Right atrium auricular region (tissue), 2 donors: ENCODE measurements at regions not wholly inside any gene's neighbourhood (a gene's known extent, or its start where the extent isn't known, plus 50 kb on each side); places are given as distances from the start of the nearest gene placed in this dataset.
"Not testable (repeated sequence)": the region's sequence is repeated elsewhere in the genome, so short reads cannot be mapped to it uniquely, and the experiment has no call there.

ENCODE experiments used
- DNase-seq: peaks from one replicate; pipeline ENCODE4 v3.0.0-alpha.2; 2019; ENCODE audit warnings: low spot score
- H3K27ac ChIP-seq, 2 donors: fragments of 200-600 bp; sonication (generic); 1 replicate in 1 of 2; 2 replicates in 1 of 2; pipeline ENCODE4 v1.5.1; 2016 to 2019
- H3K27me3 ChIP-seq, 2 donors: fragments of 200-600 bp; sonication (generic); one replicate each; pipeline versions ENCODE4 v1.5.1 to v1.6.0; 2017 to 2019
- H3K36me3 ChIP-seq: fragments of 200-600 bp; sonication (generic); one replicate; pipeline ENCODE4 v1.5.1; 2016
- H3K4me1 ChIP-seq, 2 donors: fragments of 200-600 bp; sonication (generic); one replicate each; pipeline versions ENCODE4 v1.5.1 to v1.6.0; 2017 to 2019
- H3K4me3 ChIP-seq, 2 donors: fragments of 200-600 bp; sonication (generic); 1 replicate in 1 of 2; 2 replicates in 1 of 2; pipeline ENCODE4 v1.5.1; 2017 to 2019; ENCODE audit warnings: mild to moderate bottlenecking in 1 of 2, moderate library complexity in 1 of 2
- H3K9me3 ChIP-seq, 2 donors: fragments of 200-600 bp; sonication (generic); one replicate each; pipeline ENCODE4 v1.5.1; 2019
- TF ChIP-seq, protein P1 (sequence below), 2 donors: fragments of 200-600 bp; sonication (generic); IDR thresholded peaks; one replicate each; pipeline ENCODE4 v1.5.1; 2019; ENCODE audit warnings: antibody characterized with exemption in 2 of 2

DNA sequence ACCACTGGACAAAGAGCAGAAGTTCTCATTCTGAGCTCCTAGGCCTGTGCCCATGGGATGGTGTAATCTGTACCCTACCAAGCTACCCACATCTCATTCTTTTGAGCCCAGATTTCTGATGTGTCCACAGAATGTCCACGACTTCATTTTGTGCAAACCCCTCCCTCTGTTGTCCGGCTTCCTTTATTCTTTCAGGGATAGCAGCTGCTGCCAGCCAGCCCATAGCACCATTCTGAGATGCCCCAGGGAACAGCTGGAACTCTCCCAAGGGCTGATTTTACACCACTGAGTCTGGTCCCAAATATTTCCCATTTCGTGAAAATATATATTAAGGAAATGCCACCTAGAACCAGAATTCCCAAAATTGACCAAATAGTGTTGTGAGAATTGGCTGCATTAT is 236.6 kb downstream of the SATB1 start:
- H3K4me3 ChIP-seq: no peak overlapping the region
- TF ChIP-seq, protein P1, sequence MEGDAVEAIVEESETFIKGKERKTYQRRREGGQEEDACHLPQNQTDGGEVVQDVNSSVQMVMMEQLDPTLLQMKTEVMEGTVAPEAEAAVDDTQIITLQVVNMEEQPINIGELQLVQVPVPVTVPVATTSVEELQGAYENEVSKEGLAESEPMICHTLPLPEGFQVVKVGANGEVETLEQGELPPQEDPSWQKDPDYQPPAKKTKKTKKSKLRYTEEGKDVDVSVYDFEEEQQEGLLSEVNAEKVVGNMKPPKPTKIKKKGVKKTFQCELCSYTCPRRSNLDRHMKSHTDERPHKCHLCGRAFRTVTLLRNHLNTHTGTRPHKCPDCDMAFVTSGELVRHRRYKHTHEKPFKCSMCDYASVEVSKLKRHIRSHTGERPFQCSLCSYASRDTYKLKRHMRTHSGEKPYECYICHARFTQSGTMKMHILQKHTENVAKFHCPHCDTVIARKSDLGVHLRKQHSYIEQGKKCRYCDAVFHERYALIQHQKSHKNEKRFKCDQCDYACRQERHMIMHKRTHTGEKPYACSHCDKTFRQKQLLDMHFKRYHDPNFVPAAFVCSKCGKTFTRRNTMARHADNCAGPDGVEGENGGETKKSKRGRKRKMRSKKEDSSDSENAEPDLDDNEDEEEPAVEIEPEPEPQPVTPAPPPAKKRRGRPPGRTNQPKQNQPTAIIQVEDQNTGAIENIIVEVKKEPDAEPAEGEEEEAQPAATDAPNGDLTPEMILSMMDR (IDR thresholded peaks at IDR 0.05): no peak

DNA sequence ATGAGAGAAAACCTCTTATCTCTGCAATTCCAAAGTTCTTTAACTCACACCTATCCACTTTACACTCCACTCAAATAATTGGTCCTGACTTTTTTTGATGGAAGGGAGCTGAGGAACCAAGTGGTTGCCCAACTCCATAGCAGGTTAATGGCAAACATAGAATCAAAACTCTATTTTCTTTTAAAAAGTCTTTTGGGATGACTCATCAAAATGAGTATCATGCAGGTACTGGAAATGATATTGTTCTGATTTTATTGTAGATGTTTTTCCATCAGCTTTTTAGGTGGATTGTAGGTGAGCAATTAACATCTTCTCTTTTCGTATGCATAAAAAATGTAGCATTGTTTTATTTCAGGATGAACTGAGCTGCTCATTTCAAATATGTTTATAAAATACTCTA is 239.5 kb downstream of the SATB1 start:
- H3K27me3 ChIP-seq: no peaks in the 10 kb centered on the region
- TF ChIP-seq, protein P1 (IDR thresholded peaks at IDR 0.05): no peak
- H3K9me3 ChIP-seq: no peaks in the 10 kb centered on the region
- no peaks in the 10 kb centered on the region for H3K36me3 ChIP-seq
- no peak for DNase-seq
- no peaks in the 10 kb centered on the region for H3K4me1 ChIP-seq
- no peak overlapping the region for H3K27ac ChIP-seq
- no peak overlapping the region for H3K4me3 ChIP-seq

More for the DNA sequence above, 236.6 kb downstream of the SATB1 start:
- Histone ChIP-seq H3K9me3 (no peaks in the 10 kb centered on the region), H3K36me3 (no peaks in the 10 kb centered on the region), H3K4me1 (no peaks in the 10 kb centered on the region), H3K27ac (no peak overlapping the region), H3K27me3 (no peaks in the 10 kb centered on the region)
- no peak for DNase-seq

DNA sequence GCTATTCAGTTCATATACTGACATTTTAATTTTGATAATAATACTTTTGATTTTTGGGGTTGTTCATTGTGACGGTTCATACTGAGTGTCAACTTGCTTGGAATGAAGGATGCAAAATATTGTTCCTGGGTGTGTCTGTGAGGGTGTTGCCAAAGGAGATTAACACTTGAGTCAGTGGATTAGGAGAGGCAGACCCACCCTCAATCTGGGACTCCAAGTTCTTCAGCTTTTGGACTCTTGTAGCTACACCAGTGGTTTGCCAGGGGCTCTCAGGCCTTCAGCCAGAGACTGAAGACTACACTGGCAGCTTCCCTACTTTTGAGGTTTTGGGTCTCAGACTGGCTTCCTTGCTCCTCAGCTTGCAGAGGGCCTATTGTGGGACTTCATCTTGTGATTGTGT is 242.2 kb downstream of the SATB1 start:
- H3K36me3 ChIP-seq, DNase-seq, H3K27ac ChIP-seq, H3K27me3 ChIP-seq, H3K4me1 ChIP-seq, H3K9me3 ChIP-seq, H3K4me3 ChIP-seq: not testable (repeated sequence)

DNA sequence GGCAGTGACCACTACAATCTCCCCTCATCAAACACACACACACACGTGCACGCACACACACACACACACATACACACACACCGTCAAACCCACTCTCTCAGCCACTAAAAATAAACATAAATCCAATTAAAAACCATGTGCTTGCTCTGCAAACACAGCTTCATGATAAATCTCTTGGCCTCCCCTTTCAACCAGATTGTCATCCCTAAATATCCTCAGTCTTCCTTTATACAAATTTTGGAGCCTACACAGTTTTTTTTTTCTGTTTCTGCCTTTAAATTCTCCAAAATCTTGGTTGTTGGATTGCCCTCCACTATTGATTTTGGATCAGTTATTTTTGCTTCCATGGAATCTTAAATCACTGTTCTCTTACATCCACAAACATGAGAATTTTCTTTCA is 245.6 kb downstream of the SATB1 start:
- no peak overlapping the region for H3K27ac ChIP-seq
- TF ChIP-seq, protein P1 (IDR thresholded peaks at IDR 0.05): no peak
- no peaks in the 10 kb centered on the region for H3K36me3 ChIP-seq
- H3K9me3 ChIP-seq: no peaks in the 10 kb centered on the region
- H3K4me3 ChIP-seq: no peak overlapping the region
- H3K27me3 ChIP-seq: no peaks in the 10 kb centered on the region
- DNase-seq: no peak
- no peaks in the 10 kb centered on the region for H3K4me1 ChIP-seq

DNA sequence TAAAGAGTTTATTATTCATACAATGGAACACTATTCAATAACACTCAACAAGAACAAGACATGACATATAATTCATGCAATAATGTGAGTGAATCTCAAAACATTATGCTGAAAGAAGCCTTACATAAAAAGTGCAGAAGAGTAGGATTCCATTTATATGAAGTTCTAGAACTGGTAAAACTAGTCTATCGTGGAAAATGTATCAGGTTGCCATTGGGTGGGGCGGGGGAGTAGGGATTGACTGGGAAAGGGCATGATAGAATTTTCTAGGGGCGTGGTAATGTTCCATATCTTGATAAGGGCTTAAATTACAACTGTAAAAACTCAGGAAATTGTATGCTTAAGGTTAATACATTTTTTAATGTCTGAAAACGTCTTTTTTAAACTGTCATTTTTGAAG is 247.9 kb downstream of the SATB1 start:
- DNase-seq: no peak
- no peak overlapping the region for H3K4me3 ChIP-seq
- H3K27ac ChIP-seq: no peak overlapping the region
- TF ChIP-seq, protein P1 (IDR thresholded peaks at IDR 0.05): no peak
- H3K4me1 ChIP-seq: no peaks in the 10 kb centered on the region
- H3K36me3 ChIP-seq: no peaks in the 10 kb centered on the region
- no peaks in the 10 kb centered on the region for H3K27me3 ChIP-seq
- no peaks in the 10 kb centered on the region for H3K9me3 ChIP-seq

DNA sequence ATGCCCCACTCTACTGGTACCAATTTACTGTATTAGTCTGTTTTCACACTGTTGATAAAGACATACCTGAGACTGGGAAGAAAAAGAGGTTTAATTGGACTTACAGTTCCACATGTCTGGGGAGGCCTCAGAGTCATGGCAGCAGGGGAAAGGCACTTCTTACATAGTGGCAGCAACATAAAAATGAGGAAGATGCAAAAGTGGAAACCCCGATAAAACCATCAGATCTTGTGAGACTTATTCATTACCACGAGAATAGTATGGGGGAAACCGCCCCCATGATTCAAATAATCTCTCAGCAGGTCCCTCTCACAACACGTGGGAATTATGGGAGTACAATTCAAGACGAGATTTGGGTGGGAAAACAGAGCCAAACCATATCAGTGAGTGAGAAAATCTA is 251.2 kb downstream of the SATB1 start:
- H3K27ac ChIP-seq, DNase-seq, H3K9me3 ChIP-seq, H3K36me3 ChIP-seq, H3K27me3 ChIP-seq, H3K4me3 ChIP-seq, H3K4me1 ChIP-seq: not testable (repeated sequence)

GRCh38 chr3:18159681-18160080 is 265.5 kb downstream of the SATB1 start:
- no peak overlapping the region for H3K4me3 ChIP-seq
- no peaks in the 10 kb centered on the region for H3K4me1 ChIP-seq
- no peak overlapping the region for H3K27ac ChIP-seq
- TF ChIP-seq, protein P1 (IDR thresholded peaks at IDR 0.05): no peak
- H3K36me3 ChIP-seq: no peaks in the 10 kb centered on the region
- DNase-seq: no peak
- H3K27me3 ChIP-seq: no peaks in the 10 kb centered on the region
- no peaks in the 10 kb centered on the region for H3K9me3 ChIP-seq
